GM12878 (cell line): ENCODE measurements at regions not wholly inside any gene's neighbourhood (a gene's known extent, or its start where the extent isn't known, plus 50 kb on each side); places are given as distances from the start of the nearest gene placed in this dataset.
"Not testable (repeated sequence)": the region's sequence is repeated elsewhere in the genome, so short reads cannot be mapped to it uniquely, and the experiment has no call there.

ENCODE experiments used
- ATAC-seq: fragments of 200-7000 bp; cut with Tn5 transposase; 3 replicates; pipeline ENCODE4 v1.9.1; 2020; ENCODE audit warnings: mild to moderate bottlenecking, moderate library complexity
- BruUV-seq: library from RNA; stranded (reverse); fragments of 400-500 nt; replicated peaks from 2 replicates; lab custom pipeline; 2021; lab: Mats Ljungman, UMichigan
- CTCF ChIA-PET: fragments of 300-600 bp; sonication (Branson Sonifier 250); formaldehyde crosslinking; extraction: SDS; loops from one replicate; lab custom pipeline; 2021; ENCODE audit warnings: inconsistent platforms; lab: Yijun Ruan, JAX
- POLR2A ChIA-PET: fragments of 350-600 bp; formaldehyde crosslinking; extraction: SDS; loops from one replicate; lab custom pipeline; 2021; ENCODE audit warnings: inconsistent platforms; lab: Charles Lee
- RAD21 ChIA-PET: fragments of 300-600 bp; sonication (Branson Sonifier 250); formaldehyde crosslinking; loops from one replicate; lab custom pipeline; 2023; ENCODE audit warnings: antibody characterized with exemption; ENCODE audit not compliant: unreplicated experiment; lab: Charles Lee
- SMC1A ChIA-PET: fragments of 300-600 bp; sonication (Branson Sonifier 250); formaldehyde crosslinking; loops from one replicate; lab custom pipeline; 2023; ENCODE audit not compliant: unreplicated experiment, uncharacterized antibody; lab: Charles Lee
- DNase-seq: peaks from one replicate; pipeline ENCODE4 v3.0.0-alpha.2; 2011; ENCODE audit warnings: low read depth, low spot score
- FAIRE-seq: peaks from 3 replicates; lab custom pipeline; 2011; peaks lifted over from hg19 to GRCh38; lab: Jason Lieb, UNC
- H2AFZ ChIP-seq: 2 replicates; pipeline ENCODE4 v1.6.0; 2011; ENCODE audit warnings: low read depth, low read length, control low read depth; ENCODE audit not compliant: control insufficient read depth
- H3K27ac ChIP-seq: 2 replicates; pipeline ENCODE4 v1.5.1; 2011; ENCODE audit warnings: control low read depth; ENCODE audit not compliant: control insufficient read depth, insufficient read depth
- H3K27me3 ChIP-seq, 2 experiments: replicated peaks in 1 of 2; 2 replicates each; pipeline versions ENCODE4 v1.6.0 to v1.6.1; 2011; ENCODE audit warnings: low read length in 1 of 2; ENCODE audit not compliant: control insufficient read depth in 2 of 2, insufficient read depth in 2 of 2
- H3K36me3 ChIP-seq, 2 experiments: 2 replicates each; pipeline ENCODE4 v1.5.1; 2011; ENCODE audit warnings: low read length in 1 of 2; ENCODE audit not compliant: control insufficient read depth in 2 of 2, insufficient read depth in 2 of 2
- H3K4me1 ChIP-seq: 2 replicates; pipeline ENCODE4 v1.6.1; 2011; ENCODE audit warnings: mild to moderate bottlenecking, low read length, moderate library complexity, mixed read lengths; ENCODE audit not compliant: control insufficient read depth, insufficient read depth
- H3K4me2 ChIP-seq: 2 replicates; pipeline ENCODE4 v1.6.0; 2011; ENCODE audit warnings: control low read depth; ENCODE audit not compliant: control insufficient read depth, insufficient read depth
- H3K4me3 ChIP-seq: fragments of 200-600 bp; sonication (generic); 2 replicates; pipeline ENCODE4 v1.5.1; 2016
- H3K79me2 ChIP-seq: 2 replicates; pipeline ENCODE4 v1.6.0; 2011; ENCODE audit warnings: low read length; ENCODE audit not compliant: control insufficient read depth, insufficient read depth
- H3K9ac ChIP-seq: 2 replicates; pipeline ENCODE4 v1.8.0; 2011; ENCODE audit warnings: low read length, control low read depth, mixed read lengths; ENCODE audit not compliant: control insufficient read depth, insufficient read depth
- H3K9me3 ChIP-seq: replicated peaks from 3 replicates; pipeline ENCODE4 v1.5.1; 2011; ENCODE audit warnings: mild to moderate bottlenecking, low read length; ENCODE audit not compliant: control insufficient read depth, insufficient read depth
- H4K20me1 ChIP-seq: 2 replicates; pipeline ENCODE4 v1.6.0; 2011; ENCODE audit not compliant: control insufficient read depth, insufficient read depth
- CREM ChIP-seq: IDR thresholded peaks from 2 replicates; pipeline ENCODE4 v1.6.1; 2014; ENCODE audit warnings: antibody characterized with exemption, low read depth
- GABPA ChIP-seq: IDR thresholded peaks from 2 replicates; pipeline ENCODE4 v1.6.1; 2014; ENCODE audit warnings: antibody characterized with exemption, low read depth, mild to moderate bottlenecking, inconsistent platforms
- KLF5 ChIP-seq: fragments of 450-650 bp; IDR thresholded peaks from 2 replicates; pipeline ENCODE4 v1.6.1; 2014; ENCODE audit warnings: mild to moderate bottlenecking; ENCODE audit not compliant: partially characterized antibody
- MYB ChIP-seq: fragments of 150-350 bp; IDR thresholded peaks from 2 replicates; pipeline ENCODE4 v1.6.1; 2014; ENCODE audit warnings: mild to moderate bottlenecking, low read depth, low read length, borderline replicate concordance
- SKIL ChIP-seq: fragments of 450-650 bp; IDR thresholded peaks from 2 replicates; pipeline ENCODE4 v1.6.1; 2017; ENCODE audit warnings: mild to moderate bottlenecking, low read depth, inconsistent platforms; ENCODE audit not compliant: poor library complexity, severe bottlenecking
- ZBTB40 ChIP-seq: fragments of 450-650 bp; IDR thresholded peaks from 2 replicates; pipeline ENCODE4 v1.6.1; 2016; ENCODE audit warnings: mild to moderate bottlenecking, moderate library complexity, borderline replicate concordance
- WGBS: methylation state at CpG from one replicate; pipeline ENCODE4 v1.1.6; 2016; ENCODE audit warnings: low lambda C conversion rate; ENCODE audit not compliant: insufficient replicate concordance, insufficient coverage; ENCODE audit errors: missing lambda C conversion rate; 5-methylcytosine and 5-hydroxymethylcytosine counted together
- in situ Hi-C: fragments of 300-500 bp; cut with MboI; formaldehyde crosslinking; loops from 9 replicates; pipeline ENCODE4 v1.14.3; 2018; ENCODE audit warnings: mixed read lengths
- intact Hi-C: fragments of 100-400 bp; cut with micrococcal nuclease; formaldehyde crosslinking; loops from one replicate; pipeline ENCODE4 v1.14.2; 2022; ENCODE audit not compliant: unreplicated experiment

GRCh38 chr5:98187945-98188344 lies 585.5 kb upstream of the RGMB start:
- Histone ChIP-seq H3K36me3 (no peaks in the 10 kb centered on the region), H2AFZ (no peak overlapping the region), H3K4me1 (no peaks in the 10 kb centered on the region), H3K27me3 (no peaks in the 10 kb centered on the region), H3K79me2 (no peaks in the 10 kb centered on the region), H3K4me2 (no peak overlapping the region), H3K4me3 (no peak overlapping the region), H3K9ac (no peak overlapping the region), H3K9me3 (no peaks in the 10 kb centered on the region), H3K27ac (no peak overlapping the region), H4K20me1 (no peaks in the 10 kb centered on the region)
- WGBS, result 0% methylated on average over 1 of the region's 1 CpG
- intact Hi-C loops, result no loop called here
- ChIA-PET SMC1A (no interaction called here), POLR2A (no interaction called here), RAD21 (interaction anchor here (1.1 kb wide), 1 partner anchor 9 kb away, joined by 3 read pairs; no protein-coding TSS in a partner anchor), CTCF (no interaction called here)
- in situ Hi-C loops, result no loop called here
- DNase-seq (no peak), FAIRE-seq (no peak), ATAC-seq (no peak)
- no TSS peak for BruUV-seq
- TF ChIP-seq GABPA, result no peak
- no peak for TF ChIP-seq KLF5
- no peak for TF ChIP-seq CREM
- no peak for TF ChIP-seq ZBTB40
- no peak for TF ChIP-seq SKIL
- TF ChIP-seq MYB, result no peak

GRCh38 chr5:98190344-98190743 lies 583.1 kb upstream of the RGMB start:
- H3K79me2 ChIP-seq, H3K9me3 ChIP-seq, H3K4me2 ChIP-seq, DNase-seq, FAIRE-seq, POLR2A ChIA-PET, H3K36me3 ChIP-seq, BruUV-seq, ATAC-seq, H2AFZ ChIP-seq, intact Hi-C loops, H3K9ac ChIP-seq, H3K27ac ChIP-seq, H3K27me3 ChIP-seq, H4K20me1 ChIP-seq, H3K4me1 ChIP-seq, in situ Hi-C loops, SMC1A ChIA-PET, RAD21 ChIA-PET, H3K4me3 ChIP-seq: not testable (repeated sequence)
- CTCF ChIA-PET, result interaction anchor here (1.2 kb wide), 1 partner anchor 12 kb away, joined by 3 read pairs; no protein-coding TSS in a partner anchor
- 44% methylated on average over 2 of the region's 4 CpGs for WGBS
